ENCODE measurements at regions not wholly inside any gene's neighbourhood (a gene's known extent, or its start where the extent isn't known, plus 50 kb on each side); places are given as distances from the start of the nearest gene placed in this dataset.

DNA sequence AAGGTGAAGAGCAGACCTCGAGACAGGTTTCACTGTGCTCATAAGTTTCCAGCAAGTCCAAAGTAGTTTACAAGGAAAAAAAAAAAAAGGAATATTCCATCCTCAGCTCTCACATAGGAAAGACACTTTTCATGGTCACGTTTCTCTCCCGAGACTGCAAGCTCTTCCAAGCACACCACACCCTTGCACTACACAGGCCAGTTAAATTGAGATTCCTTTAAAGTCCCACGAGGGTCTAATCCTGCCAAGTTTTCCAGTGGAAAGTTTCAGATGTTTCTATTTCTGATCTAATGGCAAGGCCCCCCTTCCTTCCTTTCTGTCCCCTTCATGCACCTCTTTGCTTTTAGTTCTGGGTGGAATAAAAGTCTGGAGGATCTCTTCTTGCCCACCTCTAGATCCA lies 67.9 kb upstream of the PCDH19 start:
- TF ChIP-seq, protein P1, sequence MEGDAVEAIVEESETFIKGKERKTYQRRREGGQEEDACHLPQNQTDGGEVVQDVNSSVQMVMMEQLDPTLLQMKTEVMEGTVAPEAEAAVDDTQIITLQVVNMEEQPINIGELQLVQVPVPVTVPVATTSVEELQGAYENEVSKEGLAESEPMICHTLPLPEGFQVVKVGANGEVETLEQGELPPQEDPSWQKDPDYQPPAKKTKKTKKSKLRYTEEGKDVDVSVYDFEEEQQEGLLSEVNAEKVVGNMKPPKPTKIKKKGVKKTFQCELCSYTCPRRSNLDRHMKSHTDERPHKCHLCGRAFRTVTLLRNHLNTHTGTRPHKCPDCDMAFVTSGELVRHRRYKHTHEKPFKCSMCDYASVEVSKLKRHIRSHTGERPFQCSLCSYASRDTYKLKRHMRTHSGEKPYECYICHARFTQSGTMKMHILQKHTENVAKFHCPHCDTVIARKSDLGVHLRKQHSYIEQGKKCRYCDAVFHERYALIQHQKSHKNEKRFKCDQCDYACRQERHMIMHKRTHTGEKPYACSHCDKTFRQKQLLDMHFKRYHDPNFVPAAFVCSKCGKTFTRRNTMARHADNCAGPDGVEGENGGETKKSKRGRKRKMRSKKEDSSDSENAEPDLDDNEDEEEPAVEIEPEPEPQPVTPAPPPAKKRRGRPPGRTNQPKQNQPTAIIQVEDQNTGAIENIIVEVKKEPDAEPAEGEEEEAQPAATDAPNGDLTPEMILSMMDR (IDR thresholded peaks at IDR 0.05; ENCODE audit: borderline replicate concordance, extremely low read depth, low read length, poor library complexity, severe bottlenecking), result no peak
- TF ChIP-seq EZH2 (IDR thresholded peaks at IDR 0.05; ENCODE audit: borderline replicate concordance, low read depth, low read length, severe bottlenecking), result no peak

Measured in DND-41 (cell line).